Adrenal gland (tissue), 5 donors: ENCODE measurements at regions not wholly inside any gene's neighbourhood (a gene's known extent, or its start where the extent isn't known, plus 50 kb on each side); places are given as distances from the start of the nearest gene placed in this dataset.

Experiments used
- CTCF ChIP-seq, 6 experiments: fragments of 450-650 bp in 4 of 6; fragments of 200-600 bp in 2 of 6; sonication (generic) in 1 of 6; IDR thresholded peaks; 1 replicate in 5 of 6; 2 replicates in 1 of 6; pipeline versions ENCODE4 v1.5.1 to v1.8.0; 2016 to 2021; ENCODE audit warnings: antibody characterized with exemption in 6 of 6, mild to moderate bottlenecking in 2 of 6, moderate library complexity in 1 of 6
- POLR2A ChIP-seq, 2 donors: fragments of 450-650 bp; IDR thresholded peaks; one replicate each; pipeline ENCODE4 v1.6.1; 2017; ENCODE audit warnings: antibody characterized with exemption in 2 of 2, mild to moderate bottlenecking in 2 of 2, moderate library complexity in 1 of 2
- donor health status: DM: no; HTN: no; CAD: no.

DNA sequence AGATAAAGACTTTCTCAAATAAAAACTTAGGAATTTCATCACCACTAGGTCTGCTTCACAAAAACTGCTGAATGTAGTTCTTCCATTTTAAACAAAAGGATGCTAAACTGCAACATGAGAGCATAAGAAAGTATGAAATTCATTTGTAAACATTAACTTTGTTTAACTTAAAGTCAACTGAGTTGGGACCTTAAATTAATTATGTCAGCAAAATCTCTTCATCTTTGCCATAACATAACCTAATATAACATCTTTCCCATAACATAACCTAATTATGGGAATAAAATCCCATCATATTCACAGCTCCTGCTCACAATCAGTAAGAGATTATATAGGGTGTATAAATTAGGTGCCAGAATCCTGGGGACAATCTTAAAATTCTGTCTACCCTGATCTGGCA is 78.8 kb upstream of the PCSK5 start:
- TF ChIP-seq POLR2A (IDR thresholded peaks at IDR 0.05) (no peak), CTCF (IDR thresholded peaks at IDR 0.05) (no peak)
